ENCODE measurements at regions not wholly inside any gene's neighbourhood (a gene's known extent, or its start where the extent isn't known, plus 50 kb on each side); places are given as distances from the start of the nearest gene placed in this dataset.

DNA sequence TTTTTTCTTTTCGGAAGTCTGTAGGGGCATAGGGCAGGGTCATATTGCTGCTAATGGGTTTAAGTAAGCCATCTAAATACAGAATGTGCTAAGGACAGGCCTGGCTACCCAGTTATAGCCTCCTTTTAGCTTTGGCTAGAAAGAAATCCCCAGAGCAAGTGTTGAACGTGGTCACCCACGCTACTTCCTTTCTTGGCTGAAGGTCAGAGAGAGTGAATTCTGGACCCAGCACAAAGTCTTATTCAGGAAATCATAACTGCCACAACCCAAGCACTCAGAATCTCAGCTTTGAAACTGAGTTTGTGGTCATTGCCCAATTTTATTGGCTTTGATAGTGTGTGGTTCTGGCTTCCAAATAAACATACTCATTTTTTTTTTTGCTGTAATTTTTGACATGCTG lies 542.1 kb upstream of the ATP2B1 start:
- TF ChIP-seq, protein P1, sequence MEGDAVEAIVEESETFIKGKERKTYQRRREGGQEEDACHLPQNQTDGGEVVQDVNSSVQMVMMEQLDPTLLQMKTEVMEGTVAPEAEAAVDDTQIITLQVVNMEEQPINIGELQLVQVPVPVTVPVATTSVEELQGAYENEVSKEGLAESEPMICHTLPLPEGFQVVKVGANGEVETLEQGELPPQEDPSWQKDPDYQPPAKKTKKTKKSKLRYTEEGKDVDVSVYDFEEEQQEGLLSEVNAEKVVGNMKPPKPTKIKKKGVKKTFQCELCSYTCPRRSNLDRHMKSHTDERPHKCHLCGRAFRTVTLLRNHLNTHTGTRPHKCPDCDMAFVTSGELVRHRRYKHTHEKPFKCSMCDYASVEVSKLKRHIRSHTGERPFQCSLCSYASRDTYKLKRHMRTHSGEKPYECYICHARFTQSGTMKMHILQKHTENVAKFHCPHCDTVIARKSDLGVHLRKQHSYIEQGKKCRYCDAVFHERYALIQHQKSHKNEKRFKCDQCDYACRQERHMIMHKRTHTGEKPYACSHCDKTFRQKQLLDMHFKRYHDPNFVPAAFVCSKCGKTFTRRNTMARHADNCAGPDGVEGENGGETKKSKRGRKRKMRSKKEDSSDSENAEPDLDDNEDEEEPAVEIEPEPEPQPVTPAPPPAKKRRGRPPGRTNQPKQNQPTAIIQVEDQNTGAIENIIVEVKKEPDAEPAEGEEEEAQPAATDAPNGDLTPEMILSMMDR (conservative IDR thresholded peaks at IDR 0.05 in 1 of 2, IDR thresholded peaks at IDR 0.05 in 1 of 2; ENCODE audit: extremely low read depth in 1 of 2, insufficient read depth in 1 of 2, low read depth in 1 of 2, low read length in 2 of 2) = no peak
- TF ChIP-seq EZH2 (IDR thresholded peaks at IDR 0.05; ENCODE audit: borderline replicate concordance, low read length) = no peak
